GM19328 (cell line): ENCODE measurements at regions not wholly inside any gene's neighbourhood (a gene's known extent, or its start where the extent isn't known, plus 50 kb on each side); places are given as distances from the start of the nearest gene placed in this dataset.

Source experiments
- ATAC-seq: cut with Tn5 transposase; IDR thresholded peaks from one replicate; pipeline ENCODE4 v1.9.1; 2021; ENCODE audit warnings: mild to moderate bottlenecking, moderate library complexity; ENCODE audit not compliant: unreplicated experiment

- no peak for ATAC-seq
Observed at GRCh38 chr5:158139161-158139560, 280.2 kb upstream of the CLINT1 start.

DNA sequence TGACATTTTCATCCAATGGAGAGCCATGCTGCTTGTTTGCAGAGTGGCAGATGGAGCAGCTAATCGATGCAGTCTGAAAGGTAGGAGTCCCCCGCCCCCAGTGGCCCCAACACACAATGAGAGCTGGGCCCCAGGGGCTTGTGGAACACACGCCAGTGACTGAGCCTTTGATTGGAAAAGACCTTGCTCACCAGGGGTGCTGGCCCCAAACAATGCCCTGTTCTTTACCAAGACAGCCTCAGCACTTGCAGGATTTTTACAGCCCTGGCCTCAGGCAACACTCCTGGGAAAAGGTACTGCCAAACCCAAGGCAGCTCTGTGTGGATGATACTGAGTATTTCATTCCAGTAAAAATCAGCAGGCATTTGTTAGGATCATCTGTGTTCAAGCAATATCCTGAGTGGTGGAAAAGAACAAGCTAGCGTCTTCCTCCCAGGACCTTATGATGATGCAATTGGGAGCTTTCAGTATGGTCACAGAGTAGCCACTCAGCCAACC lies 276.8 kb upstream of the CLINT1 start:
- ATAC-seq, result no peak

DNA sequence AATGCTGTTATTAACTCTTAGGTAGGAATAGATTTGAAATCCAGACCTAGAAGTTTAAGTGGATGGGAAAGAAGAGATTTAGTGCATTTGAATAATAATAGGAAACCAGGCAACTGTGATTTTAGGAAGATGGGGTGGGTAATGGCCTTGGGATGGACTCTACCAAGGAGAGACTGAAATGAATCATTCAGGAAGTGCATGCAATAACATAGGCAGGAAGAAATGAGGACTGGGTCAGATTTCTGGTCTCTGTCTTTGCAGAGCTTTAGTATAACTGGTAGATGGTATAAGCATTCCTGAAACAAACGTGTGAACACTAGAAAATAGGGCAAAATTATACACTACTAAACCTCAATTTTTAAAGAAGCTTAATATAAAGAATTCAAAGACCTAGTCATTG lies 274.4 kb upstream of the CLINT1 start:
- no peak for ATAC-seq

- ATAC-seq, result no peak
Observed at GRCh38 chr5:158127536-158127935, 268.6 kb upstream of the CLINT1 start.

DNA sequence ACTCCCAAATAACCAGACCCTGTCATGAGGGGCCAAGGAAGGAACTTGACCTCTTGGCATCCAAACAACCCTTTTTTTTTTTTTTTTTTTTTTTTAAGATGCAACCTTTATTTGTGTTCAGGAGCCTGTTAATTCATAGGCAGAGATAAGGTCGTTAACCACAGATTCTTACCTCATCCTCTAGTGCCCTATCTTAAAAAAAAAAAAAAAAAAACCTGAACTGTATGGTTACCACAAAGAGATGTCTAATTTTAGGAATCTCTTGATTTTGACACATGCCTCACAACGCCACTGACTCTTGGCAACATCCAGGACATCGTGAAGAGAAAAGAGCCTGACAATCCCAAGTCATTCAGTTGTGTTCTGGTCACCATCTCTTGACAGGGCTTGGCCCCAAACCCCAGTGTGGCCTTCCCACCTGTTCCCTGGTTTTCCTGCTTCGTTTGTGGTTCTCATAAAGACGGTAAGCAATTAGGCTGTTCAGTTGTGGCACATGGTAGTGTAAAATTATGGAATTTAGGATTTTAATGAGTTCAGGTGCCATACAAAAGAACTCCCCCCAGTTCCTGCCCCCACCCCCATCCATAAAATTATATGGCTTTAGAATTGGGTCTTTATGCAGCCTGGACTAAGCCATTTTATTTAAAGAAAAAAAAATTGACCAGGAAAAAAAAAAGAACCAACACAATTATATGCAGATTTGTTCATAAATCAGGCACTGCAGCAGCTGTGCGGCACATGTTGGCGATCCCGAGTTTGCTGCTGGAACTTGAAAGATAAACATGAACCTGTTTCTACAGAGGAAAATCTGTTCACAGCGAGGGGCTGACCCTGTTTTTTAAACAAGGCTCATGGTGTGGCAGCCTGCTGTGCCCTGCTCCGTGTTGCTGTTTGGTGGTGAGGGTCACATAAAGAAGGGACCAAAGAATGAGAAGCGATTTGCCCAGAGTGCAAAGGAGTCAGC lies 267.8 kb upstream of the CLINT1 start:
- ATAC-seq, result no peak

GRCh38 chr5:158124606-158125316 lies 265.8 kb upstream of the CLINT1 start:
- ATAC-seq, result no peak

DNA sequence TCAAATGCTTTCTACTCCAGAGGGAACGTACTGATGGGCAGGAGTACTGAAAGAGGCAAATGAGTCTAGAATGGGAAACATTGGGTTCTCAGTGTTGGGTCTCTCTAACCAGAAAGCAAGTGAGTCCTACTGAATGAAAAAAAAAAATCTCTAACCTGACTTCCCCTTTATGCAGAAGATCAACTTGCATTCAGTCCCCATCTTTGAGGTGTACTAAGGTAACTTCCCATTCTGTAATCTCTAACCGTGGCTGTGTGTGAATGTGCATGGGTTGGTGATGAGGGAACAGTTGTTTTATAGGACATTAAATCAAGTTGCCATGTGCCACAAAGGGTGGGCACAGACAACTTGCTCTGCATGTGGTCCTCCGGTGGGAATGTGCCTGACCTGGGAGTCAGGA lies 264.6 kb upstream of the CLINT1 start:
- no peak for ATAC-seq

DNA sequence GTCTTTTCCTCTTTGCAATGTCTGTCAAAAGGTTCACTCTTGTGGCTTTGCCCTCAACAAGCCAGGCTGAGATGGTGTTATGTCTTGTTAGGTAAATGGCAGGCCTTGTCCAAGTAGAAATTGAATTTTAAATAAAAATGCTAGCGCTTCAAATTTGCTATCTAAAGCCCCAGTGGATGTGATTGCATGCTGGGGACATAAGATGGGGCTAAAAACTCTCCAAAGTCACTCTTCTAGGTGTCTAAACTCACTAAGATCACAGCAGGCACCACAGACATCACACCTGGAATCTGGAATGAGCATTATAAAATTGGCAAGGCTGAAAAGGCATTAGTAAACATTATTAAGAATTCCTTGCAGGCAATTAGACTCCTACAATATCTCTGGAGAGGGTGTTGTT lies 262.7 kb upstream of the CLINT1 start:
- no peak for ATAC-seq

GRCh38 chr5:158120760-158121159 lies 261.8 kb upstream of the CLINT1 start:
- ATAC-seq, result no peak

DNA sequence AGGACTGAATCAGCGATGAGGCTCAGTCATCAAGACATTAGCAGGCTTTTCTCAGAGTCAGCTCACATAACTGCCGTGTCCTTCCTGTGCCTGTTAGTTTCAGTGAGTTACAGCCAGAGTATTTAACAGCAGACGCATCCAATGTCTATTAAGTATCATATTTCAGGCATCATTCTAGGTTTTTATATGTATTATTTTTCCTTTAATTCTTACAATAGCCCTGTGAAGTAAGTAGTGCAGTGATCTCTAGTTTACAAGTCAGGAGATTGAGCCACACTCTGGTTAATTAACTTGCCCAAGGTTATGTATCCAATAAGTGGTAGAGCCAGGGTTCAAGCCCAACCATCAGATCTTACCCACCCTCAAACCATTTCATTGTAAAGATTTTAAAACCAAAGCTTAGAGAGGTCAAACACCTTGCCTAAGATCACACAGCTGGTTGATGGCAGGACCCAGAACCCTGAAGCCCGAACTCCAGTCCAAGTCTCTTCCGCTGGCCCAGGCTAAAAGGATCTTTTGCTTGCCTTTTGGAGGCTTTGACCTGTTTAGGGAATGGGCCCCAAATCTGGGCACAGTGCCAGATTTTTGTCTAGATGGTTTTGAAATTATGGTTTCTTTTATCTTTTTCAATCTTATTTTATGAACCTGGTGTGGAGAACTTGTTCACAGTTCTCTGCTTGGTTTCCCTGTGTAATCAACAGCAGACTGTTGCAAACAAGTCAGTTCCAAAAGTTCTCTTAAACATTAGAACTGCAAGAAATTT lies 261.2 kb upstream of the CLINT1 start:
- no peak for ATAC-seq

DNA sequence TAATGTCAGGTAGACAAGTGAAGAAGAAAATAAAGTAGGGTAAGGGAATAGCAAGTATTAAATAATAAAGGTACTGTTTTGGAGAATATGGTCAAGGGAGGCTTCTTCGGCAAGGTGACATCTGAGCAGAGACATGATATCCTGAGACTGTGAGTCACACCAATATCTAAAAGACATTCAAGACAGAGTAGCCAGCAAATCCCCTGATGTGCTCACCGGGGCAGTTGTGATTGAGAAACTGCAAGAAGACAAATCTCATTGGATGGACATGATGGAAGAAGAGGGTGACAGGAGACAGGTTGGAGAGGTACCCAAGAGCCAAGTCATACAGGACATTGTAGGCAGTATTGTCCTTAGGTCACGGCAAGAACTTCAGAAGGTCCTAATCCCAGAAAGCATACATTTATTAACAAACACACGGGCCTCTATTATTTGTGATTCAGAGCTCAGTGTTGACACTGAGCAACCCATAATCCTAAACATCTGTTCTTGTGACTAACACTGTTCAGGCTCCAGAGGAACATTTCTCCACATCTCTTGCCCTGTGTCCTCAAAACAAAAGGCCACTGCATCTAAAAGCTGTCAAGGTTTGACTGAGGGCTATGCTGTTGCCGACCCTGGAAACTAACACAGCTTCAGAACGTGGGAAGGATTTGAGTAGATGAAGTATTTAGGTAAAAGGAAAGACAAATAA lies 258.7 kb upstream of the CLINT1 start:
- no peak for ATAC-seq

- no peak for ATAC-seq
Observed at GRCh38 chr5:158116965-158117364, 258.0 kb upstream of the CLINT1 start.

- ATAC-seq, result no peak
Observed at GRCh38 chr5:158115468-158115867, 256.5 kb upstream of the CLINT1 start.

GRCh38 chr5:158108177-158108576 lies 249.2 kb upstream of the CLINT1 start:
- no peak for ATAC-seq

DNA sequence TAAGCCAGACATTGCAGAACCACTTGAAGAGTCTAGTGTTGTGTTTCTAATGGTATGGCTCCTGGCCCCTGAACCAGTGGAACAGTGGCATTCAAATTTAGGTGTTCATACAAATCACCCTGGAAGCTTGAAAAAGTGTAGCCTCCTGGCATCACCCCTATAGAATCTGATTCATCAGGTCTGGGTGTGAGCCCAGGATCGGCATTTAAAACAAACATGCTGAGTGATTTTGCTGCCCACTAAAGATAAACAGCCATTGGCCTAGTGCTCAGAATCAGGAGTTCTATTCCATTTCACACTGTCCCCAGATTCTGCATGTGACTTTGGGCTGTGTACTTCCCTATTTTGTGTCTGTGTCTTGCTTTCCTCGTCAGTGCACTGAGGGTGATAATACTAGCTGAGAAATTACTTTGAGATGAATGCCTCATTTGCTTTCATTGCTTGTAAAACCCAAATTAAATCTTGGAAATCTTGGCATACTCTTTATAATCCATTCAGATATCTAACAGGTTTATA lies 241.5 kb upstream of the CLINT1 start:
- ATAC-seq, result no peak

DNA sequence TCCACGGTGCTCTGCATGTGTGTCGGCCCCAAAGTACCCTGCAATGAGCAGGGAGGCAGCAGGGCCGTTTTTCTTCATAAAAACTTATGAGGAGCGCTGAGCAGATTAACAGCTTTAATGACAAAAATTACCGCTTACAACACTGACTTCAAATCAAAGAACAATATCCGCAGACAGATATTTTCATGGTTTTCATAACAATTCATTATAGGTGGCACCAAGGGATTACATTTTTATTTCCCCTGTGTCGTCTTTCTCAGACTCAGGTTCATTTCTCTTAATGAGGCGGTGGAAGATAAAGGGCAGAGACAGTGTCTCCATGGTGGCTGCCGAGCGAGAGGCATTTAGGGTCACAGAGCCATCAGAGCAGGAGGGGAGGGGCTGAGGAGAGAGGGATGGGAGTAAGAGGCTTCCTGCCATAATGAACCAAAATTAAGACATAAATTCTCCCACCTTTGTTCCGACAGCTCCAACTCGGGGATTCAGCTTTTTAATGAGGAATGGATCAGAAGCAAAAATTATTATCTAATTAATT lies 240.7 kb upstream of the CLINT1 start:
- no peak for ATAC-seq

DNA sequence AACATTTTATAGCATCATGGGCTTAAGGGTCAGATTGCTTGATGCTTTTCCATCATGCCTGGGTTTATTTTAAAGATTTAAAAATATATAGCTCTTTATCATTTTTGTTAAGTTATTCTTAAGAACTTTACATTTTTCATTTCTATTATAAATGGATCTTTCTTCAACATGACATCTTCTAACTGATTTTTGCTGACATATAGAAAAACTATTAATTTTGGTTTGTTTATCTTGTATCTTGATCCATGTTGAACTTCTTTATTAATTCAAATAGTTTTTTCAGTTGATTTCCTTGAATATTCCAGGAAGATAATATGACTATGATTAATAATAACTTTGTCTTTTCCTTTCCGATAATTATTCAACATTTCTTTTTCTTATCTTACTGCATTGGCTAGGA lies 237.9 kb upstream of the CLINT1 start:
- ATAC-seq, result no peak

GRCh38 chr5:158086856-158087255 lies 227.9 kb upstream of the CLINT1 start:
- ATAC-seq, result no peak

GRCh38 chr5:158084292-158084691 lies 225.3 kb upstream of the CLINT1 start:
- no peak for ATAC-seq

DNA sequence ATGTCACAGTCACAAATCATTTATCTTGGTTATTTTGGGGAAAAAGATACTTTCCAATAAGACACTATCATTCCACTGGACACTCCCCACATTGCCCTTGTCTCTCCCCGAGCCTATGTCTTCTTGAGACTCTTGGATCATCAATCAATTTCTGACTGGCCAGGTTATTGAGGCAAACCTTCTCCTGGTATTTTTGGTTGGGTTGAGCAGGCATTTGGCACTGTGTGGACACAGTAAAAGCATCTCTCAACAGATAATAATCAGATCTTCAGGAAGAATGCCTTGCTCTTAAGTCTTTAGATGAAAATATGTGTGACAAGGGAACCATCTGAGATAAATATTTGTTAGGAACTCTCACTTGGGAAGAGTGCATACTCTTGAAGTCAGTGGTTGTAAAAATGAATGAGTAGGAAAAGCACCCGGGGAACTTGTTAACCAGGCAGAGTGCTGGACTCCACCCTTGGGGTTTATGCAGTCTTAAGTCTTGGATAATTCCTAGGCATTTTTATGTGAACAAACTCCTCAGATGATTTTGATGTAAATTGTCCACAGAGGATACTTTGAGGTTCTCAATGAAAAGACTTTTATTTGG lies 223.8 kb upstream of the CLINT1 start:
- ATAC-seq, result no peak
